ENCODE measurements at regions not wholly inside any gene's neighbourhood (a gene's known extent, or its start where the extent isn't known, plus 50 kb on each side); places are given as distances from the start of the nearest gene placed in this dataset.

DNA sequence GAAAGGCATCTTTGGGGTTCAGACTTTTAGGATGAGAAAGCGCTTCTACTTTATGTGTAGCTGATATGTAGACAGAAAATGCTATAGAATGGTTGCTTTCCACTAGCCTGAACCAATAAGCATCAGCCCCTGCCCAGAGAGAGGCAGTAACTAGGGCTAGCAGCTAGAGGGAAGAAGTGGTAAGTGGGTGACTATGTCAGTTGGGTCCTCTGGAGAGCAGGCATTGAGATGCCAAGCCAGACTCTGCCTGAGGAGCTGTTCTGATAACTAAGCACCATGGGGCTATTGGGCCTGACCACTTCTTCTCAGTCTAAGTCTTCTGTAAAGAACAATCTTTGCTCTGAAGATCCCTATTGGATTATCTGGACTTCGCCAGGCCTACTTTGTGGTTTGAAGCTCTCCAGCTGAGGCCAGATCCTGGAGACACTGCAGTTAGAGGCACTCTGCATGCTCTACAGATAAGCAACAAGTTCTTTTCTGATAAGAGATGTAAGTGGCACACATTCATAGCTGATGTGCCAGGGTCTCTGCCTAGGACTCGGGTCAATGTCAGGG, 146.1 kb downstream of the RBM46 start:
- Mint-ChIP-seq H3K36me3 (ENCODE audit: low read depth, unreplicated experiment) (no peaks in the 10 kb centered on the region), H3K27me3 (ENCODE audit: unreplicated experiment) (peaks cover 2% of the 10 kb centered on the region), H3K9me3 (ENCODE audit: unreplicated experiment) (no peaks in the 10 kb centered on the region), H3K4me1 (ENCODE audit: unreplicated experiment) (no peaks in the 10 kb centered on the region), H3K27ac (ENCODE audit: unreplicated experiment) (no peak overlapping the region), H3K4me3 (ENCODE audit: unreplicated experiment) (no peak overlapping the region)
- TF ChIP-seq, protein P1, sequence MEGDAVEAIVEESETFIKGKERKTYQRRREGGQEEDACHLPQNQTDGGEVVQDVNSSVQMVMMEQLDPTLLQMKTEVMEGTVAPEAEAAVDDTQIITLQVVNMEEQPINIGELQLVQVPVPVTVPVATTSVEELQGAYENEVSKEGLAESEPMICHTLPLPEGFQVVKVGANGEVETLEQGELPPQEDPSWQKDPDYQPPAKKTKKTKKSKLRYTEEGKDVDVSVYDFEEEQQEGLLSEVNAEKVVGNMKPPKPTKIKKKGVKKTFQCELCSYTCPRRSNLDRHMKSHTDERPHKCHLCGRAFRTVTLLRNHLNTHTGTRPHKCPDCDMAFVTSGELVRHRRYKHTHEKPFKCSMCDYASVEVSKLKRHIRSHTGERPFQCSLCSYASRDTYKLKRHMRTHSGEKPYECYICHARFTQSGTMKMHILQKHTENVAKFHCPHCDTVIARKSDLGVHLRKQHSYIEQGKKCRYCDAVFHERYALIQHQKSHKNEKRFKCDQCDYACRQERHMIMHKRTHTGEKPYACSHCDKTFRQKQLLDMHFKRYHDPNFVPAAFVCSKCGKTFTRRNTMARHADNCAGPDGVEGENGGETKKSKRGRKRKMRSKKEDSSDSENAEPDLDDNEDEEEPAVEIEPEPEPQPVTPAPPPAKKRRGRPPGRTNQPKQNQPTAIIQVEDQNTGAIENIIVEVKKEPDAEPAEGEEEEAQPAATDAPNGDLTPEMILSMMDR (IDR thresholded peaks at IDR 0.05; ENCODE audit: unreplicated experiment): no peak
- no peak for DNase-seq (ENCODE audit: low spot score)

DNA sequence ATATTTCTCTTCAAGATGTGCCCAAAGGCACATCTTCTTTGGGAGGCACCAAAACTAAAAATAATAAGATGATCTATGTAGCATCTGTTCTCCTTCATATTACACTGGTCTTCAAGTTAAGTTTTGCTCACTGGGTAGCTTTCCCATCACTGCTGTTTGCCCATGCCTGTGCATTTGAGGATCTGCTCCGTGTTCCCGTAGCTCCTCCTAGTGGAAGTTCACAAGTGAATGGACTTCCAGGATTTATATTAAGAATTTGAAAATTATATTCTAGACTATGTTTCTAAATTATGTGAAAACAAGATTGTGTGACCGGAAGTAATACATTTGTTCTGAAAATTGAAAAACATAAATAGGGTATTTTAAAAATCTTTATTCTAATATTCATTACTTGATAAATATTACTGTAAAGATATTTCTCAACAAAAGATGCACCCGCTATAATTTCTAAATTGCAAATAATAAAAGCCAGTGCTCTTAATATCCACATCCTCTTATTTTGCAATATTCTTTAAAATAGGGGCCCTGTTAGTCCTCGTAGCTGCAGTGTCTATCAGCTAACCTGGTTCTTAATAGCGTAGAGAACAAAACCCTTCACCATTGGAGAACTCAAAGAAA, 147.7 kb downstream of the RBM46 start:
- TF ChIP-seq, protein P1 (IDR thresholded peaks at IDR 0.05; ENCODE audit: unreplicated experiment): peak; percentile 36
- Mint-ChIP-seq H3K27ac (ENCODE audit: unreplicated experiment) (no peak overlapping the region), H3K4me1 (ENCODE audit: unreplicated experiment) (no peaks in the 10 kb centered on the region), H3K27me3 (ENCODE audit: unreplicated experiment) (peaks cover 2% of the 10 kb centered on the region), H3K4me3 (ENCODE audit: unreplicated experiment) (no peak overlapping the region), H3K9me3 (ENCODE audit: unreplicated experiment) (no peaks in the 10 kb centered on the region), H3K36me3 (ENCODE audit: low read depth, unreplicated experiment) (no peaks in the 10 kb centered on the region)
- DNase-seq (ENCODE audit: low spot score): peak; percentile 33

- H3K36me3 Mint-ChIP-seq (ENCODE audit: low read depth, unreplicated experiment): no peaks in the 10 kb centered on the region
- no peak overlapping the region for H3K27ac Mint-ChIP-seq (ENCODE audit: unreplicated experiment)
- H3K4me3 Mint-ChIP-seq (ENCODE audit: unreplicated experiment): no peak overlapping the region
- no peaks in the 10 kb centered on the region for H3K9me3 Mint-ChIP-seq (ENCODE audit: unreplicated experiment)
- peaks cover 3% of the 10 kb centered on the region for H3K27me3 Mint-ChIP-seq (ENCODE audit: unreplicated experiment)
- TF ChIP-seq, protein P1 (IDR thresholded peaks at IDR 0.05; ENCODE audit: unreplicated experiment): no peak
- H3K4me1 Mint-ChIP-seq (ENCODE audit: unreplicated experiment): no peaks in the 10 kb centered on the region
- DNase-seq (ENCODE audit: low spot score): no peak
Observed at GRCh38 chr4:154936873-154937272, 155.8 kb downstream of the RBM46 start.

GRCh38 chr4:154939851-154940250, 158.8 kb downstream of the RBM46 start:
- H3K9me3 Mint-ChIP-seq (ENCODE audit: unreplicated experiment): no peaks in the 10 kb centered on the region
- H3K36me3 Mint-ChIP-seq (ENCODE audit: low read depth, unreplicated experiment): no peaks in the 10 kb centered on the region
- H3K4me3 Mint-ChIP-seq (ENCODE audit: unreplicated experiment): no peak overlapping the region
- no peak for DNase-seq (ENCODE audit: low spot score)
- H3K27ac Mint-ChIP-seq (ENCODE audit: unreplicated experiment): no peak overlapping the region
- TF ChIP-seq, protein P1 (IDR thresholded peaks at IDR 0.05; ENCODE audit: unreplicated experiment): no peak
- peaks cover 3% of the 10 kb centered on the region for H3K27me3 Mint-ChIP-seq (ENCODE audit: unreplicated experiment)
- H3K4me1 Mint-ChIP-seq (ENCODE audit: unreplicated experiment): no peaks in the 10 kb centered on the region

- TF ChIP-seq, protein P1 (IDR thresholded peaks at IDR 0.05; ENCODE audit: unreplicated experiment): no peak
- no peak for DNase-seq (ENCODE audit: low spot score)
- Mint-ChIP-seq H3K27me3 (ENCODE audit: unreplicated experiment) (no peaks in the 10 kb centered on the region), H3K36me3 (ENCODE audit: low read depth, unreplicated experiment) (no peaks in the 10 kb centered on the region), H3K4me1 (ENCODE audit: unreplicated experiment) (no peaks in the 10 kb centered on the region), H3K4me3 (ENCODE audit: unreplicated experiment) (no peak overlapping the region), H3K9me3 (ENCODE audit: unreplicated experiment) (no peaks in the 10 kb centered on the region), H3K27ac (ENCODE audit: unreplicated experiment) (no peak overlapping the region)
Observed at GRCh38 chr4:154942176-154942575, 161.1 kb downstream of the RBM46 start.

Measured in endothelial cell (in vitro differentiated cells).